Nephron progenitor cell (in vitro differentiated cells): ENCODE measurements at regions not wholly inside any gene's neighbourhood (a gene's known extent, or its start where the extent isn't known, plus 50 kb on each side); places are given as distances from the start of the nearest gene placed in this dataset.
"Not testable (repeated sequence)": the region's sequence is repeated elsewhere in the genome, so short reads cannot be mapped to it uniquely, and the experiment has no call there.

Source experiments
- DNase-seq: peaks from one replicate; pipeline ENCODE4 v3.0.0; 2021
- H3K27ac Mint-ChIP-seq: 2 replicates; pipeline ENCODE4 v1.8.0; 2021; ENCODE audit warnings: mild to moderate bottlenecking, moderate library complexity, mixed read lengths
- H3K27me3 Mint-ChIP-seq: 2 replicates; pipeline ENCODE4 v1.8.0; 2021; ENCODE audit warnings: mild to moderate bottlenecking, low read depth, mixed read lengths; ENCODE audit not compliant: poor library complexity
- H3K36me3 Mint-ChIP-seq: 2 replicates; pipeline ENCODE4 v1.8.0; 2021; ENCODE audit warnings: low read depth, mixed read lengths
- H3K4me1 Mint-ChIP-seq: 2 replicates; pipeline ENCODE4 v1.8.0; 2021; ENCODE audit warnings: mixed read lengths
- H3K4me3 Mint-ChIP-seq: 2 replicates; pipeline ENCODE4 v1.8.0; 2021; ENCODE audit warnings: mild to moderate bottlenecking, moderate library complexity, mixed read lengths
- H3K9me3 Mint-ChIP-seq: 2 replicates; pipeline ENCODE4 v1.8.0; 2021; ENCODE audit warnings: mild to moderate bottlenecking, moderate library complexity, mixed read lengths
- CTCF ChIP-seq: fragments of 200-600 bp; sonication (generic); IDR thresholded peaks from 2 replicates; pipeline ENCODE4 v1.5.0; 2021; ENCODE audit warnings: antibody characterized with exemption

- no peak for DNase-seq
- peaks cover 59% of the 10 kb centered on the region for H3K4me1 Mint-ChIP-seq
- peaks cover 22% of the 10 kb centered on the region for H3K27me3 Mint-ChIP-seq
- peak overlapping the region; percentile 93 for H3K27ac Mint-ChIP-seq
- no peaks in the 10 kb centered on the region for H3K9me3 Mint-ChIP-seq
- H3K4me3 Mint-ChIP-seq = no peak overlapping the region
- no peaks in the 10 kb centered on the region for H3K36me3 Mint-ChIP-seq
- no peak for TF ChIP-seq CTCF
These were observed 241.5 kb upstream of the PRSS1 start for GRCh38 chr7:142507799-142508198.

GRCh38 chr7:142507066-142507465, 242.2 kb upstream of the PRSS1 start:
- not testable (repeated sequence) for H3K27ac Mint-ChIP-seq, H3K36me3 Mint-ChIP-seq, H3K4me3 Mint-ChIP-seq, DNase-seq, H3K9me3 Mint-ChIP-seq
- H3K27me3 Mint-ChIP-seq = peaks cover 21% of the 10 kb centered on the region
- H3K4me1 Mint-ChIP-seq = peaks cover 65% of the 10 kb centered on the region

- Mint-ChIP-seq H3K4me3 (no peak overlapping the region), H3K4me1 (peaks cover 65% of the 10 kb centered on the region), H3K27me3 (peaks cover 21% of the 10 kb centered on the region), H3K27ac (no peak overlapping the region), H3K9me3 (no peaks in the 10 kb centered on the region), H3K36me3 (no peaks in the 10 kb centered on the region)
- TF ChIP-seq CTCF = no peak
- no peak for DNase-seq
These were observed 242.7 kb upstream of the PRSS1 start for GRCh38 chr7:142506601-142507000.

- not testable (repeated sequence) for H3K36me3 Mint-ChIP-seq, H3K27ac Mint-ChIP-seq, DNase-seq, H3K4me3 Mint-ChIP-seq, H3K9me3 Mint-ChIP-seq
- peaks cover 28% of the 10 kb centered on the region for H3K27me3 Mint-ChIP-seq
- H3K4me1 Mint-ChIP-seq = peaks cover 45% of the 10 kb centered on the region
These were observed 245.3 kb upstream of the PRSS1 start for GRCh38 chr7:142503949-142504348.

- no peaks in the 10 kb centered on the region for H3K9me3 Mint-ChIP-seq
These were observed 245.2 kb upstream of the PRSS58 start for GRCh38 chr7:142503036-142503435.

GRCh38 chr7:142501434-142501833, 243.6 kb upstream of the PRSS58 start:
- Mint-ChIP-seq H3K27me3 (peaks cover 22% of the 10 kb centered on the region), H3K4me1 (peaks cover 28% of the 10 kb centered on the region), H3K36me3 (no peaks in the 10 kb centered on the region), H3K4me3 (no peak overlapping the region), H3K9me3 (no peaks in the 10 kb centered on the region), H3K27ac (no peak overlapping the region)
- no peak for TF ChIP-seq CTCF
- DNase-seq = no peak

More at GRCh38 chr7:142503036-142503435, 245.2 kb upstream of the PRSS58 start:
- Mint-ChIP-seq H3K4me3 (no peak overlapping the region), H3K4me1 (peaks cover 41% of the 10 kb centered on the region), H3K27ac (no peak overlapping the region), H3K27me3 (peaks cover 22% of the 10 kb centered on the region), H3K36me3 (no peaks in the 10 kb centered on the region)
- DNase-seq = no peak
- no peak for TF ChIP-seq CTCF

- peaks cover 19% of the 10 kb centered on the region for H3K4me1 Mint-ChIP-seq
- H3K27me3 Mint-ChIP-seq = peaks cover 29% of the 10 kb centered on the region
These were observed 242.5 kb upstream of the PRSS58 start for GRCh38 chr7:142500366-142500765.

More at GRCh38 chr7:142500366-142500765, 242.5 kb upstream of the PRSS58 start:
- Mint-ChIP-seq H3K27ac (no peak overlapping the region), H3K9me3 (no peaks in the 10 kb centered on the region), H3K4me3 (no peak overlapping the region), H3K36me3 (no peaks in the 10 kb centered on the region)
- DNase-seq = no peak
- TF ChIP-seq CTCF = no peak
